Testis (tissue), 2 donors: ENCODE measurements at regions not wholly inside any gene's neighbourhood (a gene's known extent, or its start where the extent isn't known, plus 50 kb on each side); places are given as distances from the start of the nearest gene placed in this dataset.

ENCODE experiments used
- DNase-seq: peaks from one replicate; pipeline ENCODE4 v3.0.0-alpha.2; 2019
- H3K27ac ChIP-seq, 2 donors: fragments of 200-600 bp; sonication (generic); one replicate each; pipeline ENCODE4 v1.5.1; 2019
- H3K27me3 ChIP-seq: fragments of 200-600 bp; sonication (generic); one replicate; pipeline ENCODE4 v1.5.1; 2019
- H3K36me3 ChIP-seq: fragments of 200-600 bp; sonication (generic); one replicate; pipeline ENCODE4 v1.5.1; 2017; ENCODE audit warnings: low read depth; ENCODE audit errors: missing control alignments
- H3K4me1 ChIP-seq: fragments of 200-600 bp; sonication (generic); one replicate; pipeline ENCODE4 v1.5.1; 2019
- H3K4me3 ChIP-seq, 2 donors: fragments of 200-600 bp; sonication (generic); one replicate each; pipeline ENCODE4 v1.5.1; 2017 to 2019
- H3K9me3 ChIP-seq: fragments of 200-600 bp; sonication (generic); one replicate; pipeline ENCODE4 v1.5.1; 2017
- POLR2A ChIP-seq: fragments of 450-650 bp; IDR thresholded peaks from one replicate; pipeline ENCODE4 v1.6.1; 2017; ENCODE audit warnings: antibody characterized with exemption, mild to moderate bottlenecking, moderate library complexity
- WGBS, 2 donors: methylation state at CpG; one replicate each; pipeline ENCODE4 v1.1.5; 2018; 5-methylcytosine and 5-hydroxymethylcytosine counted together
- intact Hi-C: fragments of 100-400 bp; cut with DNase I; formaldehyde crosslinking; loops from one replicate; pipeline ENCODE4 v1.15.1; 2023; ENCODE audit warnings: low total_unique reads
- TF ChIP-seq, protein P1 (sequence below), 3 experiments: fragments of 450-650 bp in 2 of 3; fragments of 200-600 bp in 1 of 3; sonication (generic) in 1 of 3; IDR thresholded peaks; one replicate each; pipeline ENCODE4 v1.5.1; 2016 to 2019; ENCODE audit warnings: antibody characterized with exemption in 3 of 3, mild to moderate bottlenecking in 2 of 3, moderate library complexity in 1 of 3

DNA sequence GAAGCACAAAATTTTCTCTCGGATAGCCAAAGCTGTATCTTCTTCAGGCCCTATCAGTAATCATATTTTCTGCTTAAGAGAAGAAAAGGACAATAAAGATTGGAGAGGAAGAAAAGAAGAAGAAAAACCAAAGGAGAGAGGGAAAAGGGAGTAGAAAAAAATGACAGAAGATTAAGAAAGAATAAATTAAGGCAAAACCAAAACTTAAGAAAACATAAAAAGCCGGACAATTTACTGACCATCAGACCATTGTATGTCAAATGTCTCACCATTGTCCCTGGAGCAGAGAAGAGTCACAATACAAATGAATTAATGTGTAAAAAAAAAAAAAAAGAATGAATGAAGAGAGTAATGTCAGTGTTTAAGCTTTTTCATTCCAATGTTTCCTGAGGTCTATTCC, 1274.8 kb downstream of the FSCB start:
- no peak overlapping the region for H3K27ac ChIP-seq
- H3K4me3 ChIP-seq: no peak overlapping the region
- DNase-seq: no peak
- no peaks in the 10 kb centered on the region for H3K9me3 ChIP-seq
- intact Hi-C loops: no loop called here
- no peak for TF ChIP-seq POLR2A
- TF ChIP-seq, protein P1, sequence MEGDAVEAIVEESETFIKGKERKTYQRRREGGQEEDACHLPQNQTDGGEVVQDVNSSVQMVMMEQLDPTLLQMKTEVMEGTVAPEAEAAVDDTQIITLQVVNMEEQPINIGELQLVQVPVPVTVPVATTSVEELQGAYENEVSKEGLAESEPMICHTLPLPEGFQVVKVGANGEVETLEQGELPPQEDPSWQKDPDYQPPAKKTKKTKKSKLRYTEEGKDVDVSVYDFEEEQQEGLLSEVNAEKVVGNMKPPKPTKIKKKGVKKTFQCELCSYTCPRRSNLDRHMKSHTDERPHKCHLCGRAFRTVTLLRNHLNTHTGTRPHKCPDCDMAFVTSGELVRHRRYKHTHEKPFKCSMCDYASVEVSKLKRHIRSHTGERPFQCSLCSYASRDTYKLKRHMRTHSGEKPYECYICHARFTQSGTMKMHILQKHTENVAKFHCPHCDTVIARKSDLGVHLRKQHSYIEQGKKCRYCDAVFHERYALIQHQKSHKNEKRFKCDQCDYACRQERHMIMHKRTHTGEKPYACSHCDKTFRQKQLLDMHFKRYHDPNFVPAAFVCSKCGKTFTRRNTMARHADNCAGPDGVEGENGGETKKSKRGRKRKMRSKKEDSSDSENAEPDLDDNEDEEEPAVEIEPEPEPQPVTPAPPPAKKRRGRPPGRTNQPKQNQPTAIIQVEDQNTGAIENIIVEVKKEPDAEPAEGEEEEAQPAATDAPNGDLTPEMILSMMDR (IDR thresholded peaks at IDR 0.05): no peak
- no peaks in the 10 kb centered on the region for H3K36me3 ChIP-seq
- WGBS, 2 donors: 70 to 79% methylated on average over 2 of the region's 2 CpGs
- H3K4me1 ChIP-seq: no peaks in the 10 kb centered on the region
- no peaks in the 10 kb centered on the region for H3K27me3 ChIP-seq

DNA sequence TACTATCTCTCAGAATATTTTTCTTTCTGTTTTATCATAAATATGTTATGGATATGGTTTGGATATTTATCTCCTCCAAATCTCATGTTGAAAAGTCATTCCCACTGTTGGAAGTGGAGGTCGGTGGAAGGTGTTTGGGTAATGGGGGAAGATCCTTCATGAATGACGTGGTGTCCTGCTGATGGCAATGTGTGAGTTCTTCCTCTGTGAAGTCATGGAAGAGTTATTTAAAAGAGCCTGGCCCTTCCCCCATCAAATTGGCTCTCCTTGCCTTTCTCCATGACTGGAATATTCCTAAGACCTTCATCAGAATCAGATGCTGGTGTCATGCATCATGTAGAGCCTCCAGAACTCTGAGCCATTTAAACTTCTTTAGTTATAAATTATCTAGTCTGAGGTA, 1291.6 kb downstream of the FSCB start:
- Histone ChIP-seq H3K4me1 (no peaks in the 10 kb centered on the region), H3K27me3 (no peaks in the 10 kb centered on the region), H3K9me3 (no peaks in the 10 kb centered on the region), H3K4me3 (no peak overlapping the region), H3K36me3 (no peaks in the 10 kb centered on the region), H3K27ac (no peak overlapping the region)
- intact Hi-C loops: no loop called here
- no peak for DNase-seq
- TF ChIP-seq, protein P1 (IDR thresholded peaks at IDR 0.05): no peak
- 86 to 89% methylated on average over 2 of the region's 2 CpGs for WGBS, 2 donors

DNA sequence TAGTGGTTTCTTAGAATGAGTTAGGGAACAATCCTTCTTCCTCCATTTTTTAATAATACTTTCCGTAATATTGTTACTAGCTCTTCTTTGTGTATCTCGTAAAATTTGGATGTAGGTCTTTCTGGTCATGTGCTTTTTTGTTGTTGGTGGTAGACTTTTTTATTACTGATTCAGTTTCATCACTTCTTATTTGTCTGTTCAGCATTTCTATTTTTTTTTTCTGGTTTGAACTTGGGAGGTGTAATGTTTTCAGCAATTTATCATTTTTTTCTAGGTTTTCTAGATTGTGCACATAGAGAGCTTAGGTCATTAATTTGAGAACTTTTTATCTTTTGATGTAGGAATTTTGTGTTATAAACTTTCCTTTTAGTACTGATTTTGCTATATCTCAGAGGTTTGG, 1299.9 kb downstream of the FSCB start:
- Histone ChIP-seq H3K27me3 (no peaks in the 10 kb centered on the region), H3K9me3 (no peaks in the 10 kb centered on the region), H3K36me3 (no peaks in the 10 kb centered on the region), H3K27ac (no peak overlapping the region), H3K4me1 (no peaks in the 10 kb centered on the region), H3K4me3 (no peak overlapping the region)
- no peak for TF ChIP-seq POLR2A
- TF ChIP-seq, protein P1 (IDR thresholded peaks at IDR 0.05): no peak
- DNase-seq: no peak
- 92 to 97% methylated on average over 2 of the region's 2 CpGs for WGBS, 2 donors
- intact Hi-C loops: no loop called here

DNA sequence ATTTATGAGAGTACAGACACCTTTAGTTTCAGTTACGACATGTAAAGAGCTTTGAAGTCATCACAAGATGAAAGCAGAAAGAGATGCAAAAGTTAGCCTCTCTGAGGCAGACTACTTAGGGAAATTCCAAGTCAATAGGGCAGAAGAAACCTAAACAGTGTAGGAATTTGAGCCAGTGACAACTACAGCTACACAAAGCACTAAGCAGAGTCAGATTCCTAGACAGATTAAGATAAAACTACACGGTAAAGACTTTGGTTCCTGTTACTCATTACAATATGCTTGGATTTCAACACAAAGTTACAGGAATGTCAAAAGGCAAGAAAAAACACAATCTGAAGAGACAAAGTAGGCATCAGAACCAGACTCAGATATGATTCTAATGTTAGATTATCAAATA, 1302.3 kb downstream of the FSCB start:
- no peak for DNase-seq
- Histone ChIP-seq H3K27ac (no peak overlapping the region), H3K27me3 (no peaks in the 10 kb centered on the region), H3K4me1 (no peaks in the 10 kb centered on the region), H3K36me3 (no peaks in the 10 kb centered on the region), H3K9me3 (no peaks in the 10 kb centered on the region), H3K4me3 (no peak overlapping the region)
- no peak for TF ChIP-seq POLR2A
- TF ChIP-seq, protein P1 (IDR thresholded peaks at IDR 0.05): no peak
- 63 to 65% methylated on average over 2 of the region's 2 CpGs for WGBS, 2 donors
- intact Hi-C loops: no loop called here

DNA sequence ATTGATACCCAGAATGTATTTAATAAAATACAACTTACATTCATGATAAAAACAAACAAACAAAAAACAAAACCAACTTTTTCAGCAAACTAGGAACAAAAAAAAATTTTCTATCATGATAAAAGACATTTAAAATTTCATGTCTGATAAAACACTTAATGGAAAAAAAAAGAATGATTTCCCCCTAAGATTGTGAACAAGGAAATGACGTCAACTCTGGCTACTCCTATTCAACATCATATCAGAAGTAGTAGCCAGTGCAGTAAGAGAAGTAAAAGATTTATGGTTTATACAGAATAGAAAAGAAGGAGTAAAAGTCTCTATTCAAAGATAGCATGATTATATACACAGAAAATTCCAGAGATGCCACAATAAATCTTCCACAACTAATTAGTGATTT, 1306.6 kb downstream of the FSCB start:
- TF ChIP-seq, protein P1 (IDR thresholded peaks at IDR 0.05): no peak
- H3K27ac ChIP-seq: no peak overlapping the region
- no peaks in the 10 kb centered on the region for H3K36me3 ChIP-seq
- H3K9me3 ChIP-seq: no peaks in the 10 kb centered on the region
- H3K4me1 ChIP-seq: no peaks in the 10 kb centered on the region
- H3K4me3 ChIP-seq: no peak overlapping the region
- intact Hi-C loops: no loop called here
- WGBS, 2 donors: 33 to 44% methylated on average over 1 of the region's 1 CpG
- H3K27me3 ChIP-seq: no peaks in the 10 kb centered on the region
- no peak for DNase-seq
